CD4-positive, alpha-beta T cell treated with Interleukin-2 at 100 ng/mL for 4 hours (primary cell): ENCODE measurements at regions not wholly inside any gene's neighbourhood (a gene's known extent, or its start where the extent isn't known, plus 50 kb on each side); places are given as distances from the start of the nearest gene placed in this dataset.

ENCODE experiments used
- DNase-seq: peaks from one replicate; pipeline ENCODE4 v3.0.0-alpha.2; 2020; ENCODE audit warnings: low spot score

GRCh38 chr2:14272396-14273075, 360.0 kb upstream of the LRATD1 start:
- no peak for DNase-seq

- DNase-seq, result no peak
These were observed 358.9 kb upstream of the LRATD1 start for GRCh38 chr2:14273650-14274049.

GRCh38 chr2:14284244-14284643, 348.3 kb upstream of the LRATD1 start:
- DNase-seq, result no peak

- no peak for DNase-seq
These were observed 346.7 kb upstream of the LRATD1 start for GRCh38 chr2:14285812-14286211.

GRCh38 chr2:14288016-14288415, 344.5 kb upstream of the LRATD1 start:
- DNase-seq, result no peak

GRCh38 chr2:14292964-14293363, 339.6 kb upstream of the LRATD1 start:
- no peak for DNase-seq

- DNase-seq, result no peak
These were observed 335.2 kb upstream of the LRATD1 start for GRCh38 chr2:14297340-14297739.

GRCh38 chr2:14297906-14298305, 334.6 kb upstream of the LRATD1 start:
- no peak for DNase-seq

GRCh38 chr2:14301331-14301730, 331.2 kb upstream of the LRATD1 start:
- no peak for DNase-seq

- DNase-seq, result no peak
These were observed 329.0 kb upstream of the LRATD1 start for GRCh38 chr2:14303366-14304115.

- no peak for DNase-seq
These were observed 328.2 kb upstream of the LRATD1 start for GRCh38 chr2:14304326-14304725.

- DNase-seq, result no peak
These were observed 326.2 kb upstream of the LRATD1 start for GRCh38 chr2:14306268-14306861.

GRCh38 chr2:14313341-14313740, 319.2 kb upstream of the LRATD1 start:
- DNase-seq, result no peak

GRCh38 chr2:14316594-14316993, 315.9 kb upstream of the LRATD1 start:
- no peak for DNase-seq

- DNase-seq, result no peak
These were observed 311.2 kb upstream of the LRATD1 start for GRCh38 chr2:14321357-14321756.

GRCh38 chr2:14322306-14322705, 310.2 kb upstream of the LRATD1 start:
- no peak for DNase-seq

GRCh38 chr2:14324308-14324707, 308.2 kb upstream of the LRATD1 start:
- DNase-seq, result no peak

- no peak for DNase-seq
These were observed 301.6 kb upstream of the LRATD1 start for GRCh38 chr2:14330884-14331283.

GRCh38 chr2:14336759-14337382, 295.6 kb upstream of the LRATD1 start:
- no peak for DNase-seq

- DNase-seq, result no peak
These were observed 291.8 kb upstream of the LRATD1 start for GRCh38 chr2:14340703-14341102.

GRCh38 chr2:14342313-14342712, 290.2 kb upstream of the LRATD1 start:
- no peak for DNase-seq

- DNase-seq, result no peak
These were observed 288.2 kb upstream of the LRATD1 start for GRCh38 chr2:14344355-14344754.

- DNase-seq, result no peak
These were observed 284.3 kb upstream of the LRATD1 start for GRCh38 chr2:14348247-14348646.
